ENCODE measurements at regions not wholly inside any gene's neighbourhood (a gene's known extent, or its start where the extent isn't known, plus 50 kb on each side); places are given as distances from the start of the nearest gene placed in this dataset.

DNA sequence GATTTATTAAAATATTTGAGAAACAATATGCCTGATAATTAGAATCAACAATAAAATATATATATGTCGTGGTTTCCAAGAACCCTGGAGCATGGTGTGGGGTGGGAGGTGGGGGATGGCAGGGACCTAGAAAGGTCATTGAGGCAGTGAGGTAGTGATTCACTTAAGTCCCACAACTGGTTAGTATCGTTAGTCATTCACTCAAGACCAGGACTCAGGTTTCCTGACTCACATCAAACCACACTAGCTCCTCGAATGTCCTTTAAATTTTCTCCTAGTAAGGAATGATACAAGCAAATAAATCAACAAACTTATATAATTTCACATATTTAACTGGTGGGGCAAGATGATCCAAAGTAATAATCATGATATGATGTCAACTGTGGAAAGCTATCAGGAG is 158.8 kb upstream of the AADAT start (continued):
- TF ChIP-seq, protein P1, sequence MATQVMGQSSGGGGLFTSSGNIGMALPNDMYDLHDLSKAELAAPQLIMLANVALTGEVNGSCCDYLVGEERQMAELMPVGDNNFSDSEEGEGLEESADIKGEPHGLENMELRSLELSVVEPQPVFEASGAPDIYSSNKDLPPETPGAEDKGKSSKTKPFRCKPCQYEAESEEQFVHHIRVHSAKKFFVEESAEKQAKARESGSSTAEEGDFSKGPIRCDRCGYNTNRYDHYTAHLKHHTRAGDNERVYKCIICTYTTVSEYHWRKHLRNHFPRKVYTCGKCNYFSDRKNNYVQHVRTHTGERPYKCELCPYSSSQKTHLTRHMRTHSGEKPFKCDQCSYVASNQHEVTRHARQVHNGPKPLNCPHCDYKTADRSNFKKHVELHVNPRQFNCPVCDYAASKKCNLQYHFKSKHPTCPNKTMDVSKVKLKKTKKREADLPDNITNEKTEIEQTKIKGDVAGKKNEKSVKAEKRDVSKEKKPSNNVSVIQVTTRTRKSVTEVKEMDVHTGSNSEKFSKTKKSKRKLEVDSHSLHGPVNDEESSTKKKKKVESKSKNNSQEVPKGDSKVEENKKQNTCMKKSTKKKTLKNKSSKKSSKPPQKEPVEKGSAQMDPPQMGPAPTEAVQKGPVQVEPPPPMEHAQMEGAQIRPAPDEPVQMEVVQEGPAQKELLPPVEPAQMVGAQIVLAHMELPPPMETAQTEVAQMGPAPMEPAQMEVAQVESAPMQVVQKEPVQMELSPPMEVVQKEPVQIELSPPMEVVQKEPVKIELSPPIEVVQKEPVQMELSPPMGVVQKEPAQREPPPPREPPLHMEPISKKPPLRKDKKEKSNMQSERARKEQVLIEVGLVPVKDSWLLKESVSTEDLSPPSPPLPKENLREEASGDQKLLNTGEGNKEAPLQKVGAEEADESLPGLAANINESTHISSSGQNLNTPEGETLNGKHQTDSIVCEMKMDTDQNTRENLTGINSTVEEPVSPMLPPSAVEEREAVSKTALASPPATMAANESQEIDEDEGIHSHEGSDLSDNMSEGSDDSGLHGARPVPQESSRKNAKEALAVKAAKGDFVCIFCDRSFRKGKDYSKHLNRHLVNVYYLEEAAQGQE (IDR thresholded peaks at IDR 0.05), result no peak
- TF ChIP-seq RFX5 (IDR thresholded peaks at IDR 0.05) (no peak), CBX2 (IDR thresholded peaks at IDR 0.05; ENCODE audit: borderline replicate concordance, low read depth) (no peak)
- TF ChIP-seq, protein P2, sequence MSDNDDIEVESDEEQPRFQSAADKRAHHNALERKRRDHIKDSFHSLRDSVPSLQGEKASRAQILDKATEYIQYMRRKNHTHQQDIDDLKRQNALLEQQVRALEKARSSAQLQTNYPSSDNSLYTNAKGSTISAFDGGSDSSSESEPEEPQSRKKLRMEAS (IDR thresholded peaks at IDR 0.05), result no peak
- TF ChIP-seq, protein P3, sequence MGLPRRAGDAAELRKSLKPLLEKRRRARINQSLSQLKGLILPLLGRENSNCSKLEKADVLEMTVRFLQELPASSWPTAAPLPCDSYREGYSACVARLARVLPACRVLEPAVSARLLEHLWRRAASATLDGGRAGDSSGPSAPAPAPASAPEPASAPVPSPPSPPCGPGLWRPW (IDR thresholded peaks at IDR 0.05), result no peak

DNA sequence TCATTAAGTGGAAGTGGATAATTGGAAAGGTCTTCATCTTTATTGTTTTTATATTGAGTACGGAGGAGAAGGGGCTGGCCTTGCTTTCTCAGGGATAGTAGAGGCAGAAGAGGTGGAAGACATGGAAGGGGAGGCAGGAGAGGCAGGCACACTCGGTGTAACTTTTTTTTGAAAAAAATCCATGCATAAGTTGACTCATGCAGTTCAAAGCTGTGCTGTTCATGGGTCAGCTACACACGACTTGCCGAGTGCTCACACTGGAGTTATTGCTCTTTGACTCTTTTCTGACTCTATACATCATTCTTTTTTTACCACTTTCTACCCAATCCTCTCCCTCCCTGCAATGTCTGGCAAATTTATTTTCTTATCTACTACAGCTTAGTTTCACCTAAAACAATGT is 158.3 kb upstream of the AADAT start:
- H3K9me3 ChIP-seq, result no peaks in the 10 kb centered on the region
- DNase-seq (ENCODE audit: low read depth in 1 of 2, low spot score in 1 of 2), result no peak
- H3K27ac ChIP-seq, result no peak overlapping the region
- no peaks in the 10 kb centered on the region for H3K4me1 ChIP-seq
- ChIA-PET POLR2A (no interaction called here), CTCF (interaction anchor here (4.3 kb wide), 1 partner anchor 12 kb away, joined by 24 read pairs; no protein-coding TSS in a partner anchor)
- H3K4me2 ChIP-seq, result no peak overlapping the region
- ATAC-seq, result no peak
- no peak for FAIRE-seq
- H3K4me3 ChIP-seq, result no peak overlapping the region
- 38% methylated on average over 4 of the region's 4 CpGs for WGBS (ENCODE audit: missing lambda C conversion rate)
- TF ChIP-seq PHF8 (IDR thresholded peaks at IDR 0.05; ENCODE audit: borderline replicate concordance, low read depth), result no peak
- TF ChIP-seq TFCP2L1 (CRISPR knock-in tag; IDR thresholded peaks at IDR 0.05), result no peak
- TF ChIP-seq FOSL2 (IDR thresholded peaks at IDR 0.05), result no peak
- no peak for TF ChIP-seq FOSL2 (CRISPR knock-in tag; IDR thresholded peaks at IDR 0.05)

DNA sequence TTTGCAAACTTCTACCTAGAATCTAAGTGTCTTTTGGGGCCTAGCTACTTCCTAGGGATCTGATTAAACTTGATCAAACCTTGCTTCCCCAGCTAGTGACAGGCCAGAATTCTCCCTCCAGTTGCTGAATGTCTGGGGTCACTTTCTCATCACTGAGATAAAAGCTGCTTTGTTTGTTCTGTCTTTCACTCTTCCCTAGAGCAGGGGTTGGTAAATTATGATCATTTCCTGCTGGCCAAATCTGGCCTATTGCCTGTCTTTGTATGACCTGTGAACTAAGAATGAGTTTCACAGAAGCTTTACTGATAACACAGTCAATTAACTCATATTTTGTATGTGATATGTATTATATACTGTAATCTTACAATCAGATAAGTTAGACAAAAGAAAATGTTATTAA is 157.8 kb upstream of the AADAT start:
- H3K9me3 ChIP-seq, result no peaks in the 10 kb centered on the region
- TF ChIP-seq KDM1A (IDR thresholded peaks at IDR 0.05; ENCODE audit: low read depth) (no peak), JUN (IDR thresholded peaks at IDR 0.05) (no peak), CHD2 (IDR thresholded peaks at IDR 0.05; ENCODE audit: low read length, partially characterized antibody) (no peak), NPAS2 (CRISPR knock-in tag; IDR thresholded peaks at IDR 0.05; ENCODE audit: borderline replicate concordance) (no peak), GATA3 (IDR thresholded peaks at IDR 0.05; ENCODE audit: borderline replicate concordance) (no peak), HOXB5 (CRISPR knock-in tag; IDR thresholded peaks at IDR 0.05) (no peak), ZSCAN20 (CRISPR knock-in tag; IDR thresholded peaks at IDR 0.05) (no peak), ESRRA (IDR thresholded peaks at IDR 0.05; ENCODE audit: borderline replicate concordance, low read length) (no peak), CEBPB (IDR thresholded peaks at IDR 0.05) (no peak), ZNF302 (CRISPR knock-in tag; IDR thresholded peaks at IDR 0.05) (no peak)
- TF ChIP-seq, protein P4, sequence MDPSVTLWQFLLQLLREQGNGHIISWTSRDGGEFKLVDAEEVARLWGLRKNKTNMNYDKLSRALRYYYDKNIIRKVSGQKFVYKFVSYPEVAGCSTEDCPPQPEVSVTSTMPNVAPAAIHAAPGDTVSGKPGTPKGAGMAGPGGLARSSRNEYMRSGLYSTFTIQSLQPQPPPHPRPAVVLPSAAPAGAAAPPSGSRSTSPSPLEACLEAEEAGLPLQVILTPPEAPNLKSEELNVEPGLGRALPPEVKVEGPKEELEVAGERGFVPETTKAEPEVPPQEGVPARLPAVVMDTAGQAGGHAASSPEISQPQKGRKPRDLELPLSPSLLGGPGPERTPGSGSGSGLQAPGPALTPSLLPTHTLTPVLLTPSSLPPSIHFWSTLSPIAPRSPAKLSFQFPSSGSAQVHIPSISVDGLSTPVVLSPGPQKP (IDR thresholded peaks at IDR 0.05; ENCODE audit: low read depth, low read length), result no peak
- TF ChIP-seq, protein P3 (IDR thresholded peaks at IDR 0.05), result no peak
- no peak overlapping the region for H3K27ac ChIP-seq
- no peak for ATAC-seq
- POLR2A ChIA-PET, result no interaction called here
- no peak for DNase-seq (ENCODE audit: low read depth in 1 of 2, low spot score in 1 of 2)
- H3K4me3 ChIP-seq, result no peak overlapping the region
- no peaks in the 10 kb centered on the region for H3K4me1 ChIP-seq
- H3K4me2 ChIP-seq, result no peak overlapping the region
- no peak for FAIRE-seq
- CTCF ChIA-PET, result interaction anchor here (4.3 kb wide), 1 partner anchor 12 kb away, joined by 24 read pairs; no protein-coding TSS in a partner anchor

All from A549 (cell line).